Islet precursor cell (in vitro differentiated cells): ENCODE measurements at regions not wholly inside any gene's neighbourhood (a gene's known extent, or its start where the extent isn't known, plus 50 kb on each side); places are given as distances from the start of the nearest gene placed in this dataset.
A peak's percentile ranks its signal among the peaks of the same experiment; 100 is the strongest.
"Not testable (repeated sequence)": the region's sequence is repeated elsewhere in the genome, so short reads cannot be mapped to it uniquely, and the experiment has no call there.

Source experiments
- DNase-seq: peaks from one replicate; pipeline ENCODE4 v3.0.0-alpha.2; 2018

GRCh38 chr12:83659321-83659720 is 972.6 kb downstream of the TMTC2 start:
- no peak for DNase-seq

- DNase-seq: no peak
Observed at GRCh38 chr12:83656004-83656403, 969.3 kb downstream of the TMTC2 start.

- DNase-seq: no peak
Observed at GRCh38 chr12:83642205-83642604, 955.5 kb downstream of the TMTC2 start.

GRCh38 chr12:83641789-83642188 is 955.1 kb downstream of the TMTC2 start:
- DNase-seq: no peak

- no peak for DNase-seq
Observed at GRCh38 chr12:83634726-83635267, 948.1 kb downstream of the TMTC2 start.

- no peak for DNase-seq
Observed at GRCh38 chr12:83630526-83630925, 943.8 kb downstream of the TMTC2 start.

- no peak for DNase-seq
Observed at GRCh38 chr12:83629931-83630330, 943.2 kb downstream of the TMTC2 start.

GRCh38 chr12:83622205-83622604 is 935.5 kb downstream of the TMTC2 start:
- DNase-seq: no peak

GRCh38 chr12:83619973-83620372 is 933.3 kb downstream of the TMTC2 start:
- no peak for DNase-seq

- no peak for DNase-seq
Observed at GRCh38 chr12:83615152-83615551, 928.4 kb downstream of the TMTC2 start.

- DNase-seq: no peak
Observed at GRCh38 chr12:83613586-83614110, 926.9 kb downstream of the TMTC2 start.

GRCh38 chr12:83603106-83603505 is 916.4 kb downstream of the TMTC2 start:
- DNase-seq: no peak

GRCh38 chr12:83575326-83575725 is 888.6 kb downstream of the TMTC2 start:
- no peak for DNase-seq

- no peak for DNase-seq
Observed at GRCh38 chr12:83574142-83574541, 887.4 kb downstream of the TMTC2 start.

GRCh38 chr12:83573671-83574070 is 887.0 kb downstream of the TMTC2 start:
- DNase-seq: peak; percentile 76

- no peak for DNase-seq
Observed at GRCh38 chr12:83559650-83560049, 872.9 kb downstream of the TMTC2 start.

- DNase-seq: not testable (repeated sequence)
Observed at GRCh38 chr12:83556040-83556439, 869.3 kb downstream of the TMTC2 start.

GRCh38 chr12:83541446-83541845 is 854.7 kb downstream of the TMTC2 start:
- DNase-seq: no peak

- DNase-seq: no peak
Observed at GRCh38 chr12:83538361-83538965, 851.8 kb downstream of the TMTC2 start.

- DNase-seq: no peak
Observed at GRCh38 chr12:83537428-83538053, 850.8 kb downstream of the TMTC2 start.

GRCh38 chr12:83536496-83536895 is 849.8 kb downstream of the TMTC2 start:
- no peak for DNase-seq

- DNase-seq: no peak
Observed at GRCh38 chr12:83528571-83528970, 841.9 kb downstream of the TMTC2 start.

GRCh38 chr12:83527810-83528209 is 841.1 kb downstream of the TMTC2 start:
- DNase-seq: no peak

GRCh38 chr12:83515306-83516026 is 828.8 kb downstream of the TMTC2 start:
- no peak for DNase-seq
